HepG2 (cell line): ENCODE measurements at regions not wholly inside any gene's neighbourhood (a gene's known extent, or its start where the extent isn't known, plus 50 kb on each side); places are given as distances from the start of the nearest gene placed in this dataset.

Experiments
- ATAC-seq: fragments of 200-7000 bp; cut with Tn5 transposase; 3 replicates; pipeline ENCODE4 v1.9.1; 2020; ENCODE audit warnings: mild to moderate bottlenecking, moderate library complexity
- BruUV-seq: library from RNA; stranded (reverse); fragments of 400-500 nt; replicated peaks from 2 replicates; lab custom pipeline; 2021; lab: Mats Ljungman, UMichigan
- CTCF ChIA-PET: fragments of 300-600 bp; formaldehyde crosslinking; extraction: SDS; loops from one replicate; lab custom pipeline; 2021; ENCODE audit warnings: low total read pairs, inconsistent platforms, low intra/inter-chr PET ratio; lab: Yijun Ruan, JAX
- POLR2A ChIA-PET: fragments of 350-600 bp; sonication (Branson Sonifier 250); formaldehyde crosslinking; loops from one replicate; lab custom pipeline; 2020; ENCODE audit warnings: antibody characterized with exemption, inconsistent platforms; lab: Yijun Ruan, JAX
- DNase-seq: peaks from one replicate; pipeline ENCODE4 v3.0.0-alpha.2; 2015; ENCODE audit warnings: low spot score
- FAIRE-seq: peaks from 3 replicates; lab custom pipeline; 2011; peaks lifted over from hg19 to GRCh38; lab: Jason Lieb, UNC
- H2AFZ ChIP-seq: one replicate; pipeline ENCODE4 v1.6.1; 2011; ENCODE audit warnings: low read length, inconsistent platforms
- H3K27ac ChIP-seq: fragments of 300-600 bp; 3 replicates; pipeline ENCODE4 v1.8.0; 2011; ENCODE audit warnings: mixed run types, mild to moderate bottlenecking, mixed read lengths, low read length, inconsistent platforms; ENCODE audit not compliant: insufficient read depth; ENCODE audit errors: extremely low read length
- H3K27me3 ChIP-seq, 2 experiments: fragments of 200-600 bp in 1 of 2; 2 replicates in 1 of 2; 3 replicates in 1 of 2; pipeline versions ENCODE4 v1.6.0 to v1.8.0; 2011; ENCODE audit warnings: low read length in 2 of 2, mild to moderate bottlenecking in 2 of 2, moderate library complexity in 2 of 2, inconsistent platforms in 1 of 2; ENCODE audit not compliant: insufficient read depth in 2 of 2, control insufficient read depth in 1 of 2
- H3K36me3 ChIP-seq, 2 experiments: fragments of 200-600 bp in 1 of 2; replicated peaks in 1 of 2; 2 replicates in 1 of 2; 3 replicates in 1 of 2; pipeline versions ENCODE4 v1.5.1 to v1.8.0; 2011; ENCODE audit warnings: low read length in 2 of 2, inconsistent platforms in 1 of 2; ENCODE audit not compliant: insufficient read depth in 2 of 2, control insufficient read depth in 1 of 2
- H3K4me1 ChIP-seq: 2 replicates; pipeline ENCODE4 v1.5.1; 2012; ENCODE audit warnings: low read length, inconsistent platforms; ENCODE audit not compliant: insufficient read depth
- H3K4me2 ChIP-seq: 2 replicates; pipeline ENCODE4 v1.6.0; 2011; ENCODE audit warnings: low read depth, low read length, inconsistent platforms
- H3K4me3 ChIP-seq, 3 experiments: fragments of 200-600 bp in 1 of 3; sonication (generic), shearing (Covaris generic) in 1 of 3; replicated peaks in 1 of 3; 2 replicates each; pipeline ENCODE4 v1.5.1; 2011 to 2016; ENCODE audit warnings: low read length in 3 of 3, inconsistent platforms in 2 of 3, low read depth in 2 of 3, mild to moderate bottlenecking in 2 of 3, control low read depth in 1 of 3, mixed read lengths in 1 of 3; ENCODE audit not compliant: insufficient read depth in 1 of 3
- H3K79me2 ChIP-seq: one replicate; pipeline ENCODE4 v1.6.1; 2011; ENCODE audit warnings: low read length, inconsistent platforms; ENCODE audit not compliant: insufficient read depth
- H3K9ac ChIP-seq: 2 replicates; pipeline ENCODE4 v1.6.0; 2011; ENCODE audit warnings: mild to moderate bottlenecking, low read depth, low read length, inconsistent platforms; ENCODE audit not compliant: insufficient read depth
- H3K9me3 ChIP-seq: 2 replicates; pipeline ENCODE4 v1.5.1; 2012; ENCODE audit warnings: mild to moderate bottlenecking, low read length
- H4K20me1 ChIP-seq: 2 replicates; pipeline ENCODE4 v1.6.0; 2011; ENCODE audit warnings: inconsistent platforms, mild to moderate bottlenecking, low read length, moderate library complexity; ENCODE audit not compliant: insufficient read depth
- ARID3A ChIP-seq: IDR thresholded peaks from 2 replicates; pipeline ENCODE4 v1.6.1; 2012; ENCODE audit warnings: low read depth, low read length, improper control_type of control experiment
- ATRX ChIP-seq: sonication (generic); formaldehyde crosslinking; IDR thresholded peaks from 2 replicates; pipeline ENCODE4 v1.4.0; 2020; ENCODE audit warnings: missing genetic modification reagents, borderline replicate concordance
- HNRNPUL1 ChIP-seq: fragments of 200-400 bp; formaldehyde crosslinking; IDR thresholded peaks from 2 replicates; pipeline ENCODE4 v1.6.1; 2017; ENCODE audit warnings: low read depth, mild to moderate bottlenecking, low read length, moderate library complexity
- PHF21A ChIP-seq: sonication (generic); formaldehyde crosslinking; IDR thresholded peaks from 2 replicates; pipeline ENCODE4 v1.5.0; 2020; ENCODE audit warnings: mild to moderate bottlenecking, missing genetic modification reagents
- REL ChIP-seq: sonication (generic); formaldehyde crosslinking; conservative IDR thresholded peaks from 2 replicates; pipeline ENCODE4 v1.8.0; 2022; ENCODE audit warnings: mild to moderate bottlenecking, missing genetic modification reagents, moderate library complexity
- SNAPC4 ChIP-seq: sonication (generic); formaldehyde crosslinking; IDR thresholded peaks from 2 replicates; pipeline ENCODE4 v1.4.0; 2020; ENCODE audit warnings: mild to moderate bottlenecking, missing genetic modification reagents
- ZFP90 ChIP-seq: sonication (generic); formaldehyde crosslinking; IDR thresholded peaks from 2 replicates; pipeline ENCODE4 v1.8.0; 2022; ENCODE audit warnings: missing genetic modification reagents, mild to moderate bottlenecking, inconsistent platforms, borderline replicate concordance
- ZNF564 ChIP-seq: sonication (generic); formaldehyde crosslinking; IDR thresholded peaks from 2 replicates; pipeline ENCODE4 v1.8.1; 2023; ENCODE audit warnings: mild to moderate bottlenecking, missing genetic modification reagents
- ZNF629 ChIP-seq: sonication (generic); formaldehyde crosslinking; conservative IDR thresholded peaks from 2 replicates; pipeline ENCODE4 v1.5.0; 2020; ENCODE audit warnings: missing genetic modification reagents
- ZNF691 ChIP-seq: sonication (generic); formaldehyde crosslinking; IDR thresholded peaks from 2 replicates; pipeline ENCODE4 v1.4.0; 2020; ENCODE audit warnings: missing genetic modification reagents, low read depth, mild to moderate bottlenecking, borderline replicate concordance
- WGBS: methylation state at CpG from one replicate; pipeline ENCODE4 v1.1.6; 2017; ENCODE audit warnings: low lambda C conversion rate; 5-methylcytosine and 5-hydroxymethylcytosine counted together
- in situ Hi-C: cut with HindIII; loops from 2 replicates; pipeline ENCODE4 v1.10.0; 2017; ENCODE audit warnings: low pct_unique_long_range_greater_than_20kb; ENCODE audit not compliant: extremely low pct_ligation_motif_present
- intact Hi-C: fragments of 100-400 bp; cut with micrococcal nuclease; formaldehyde crosslinking; loops from one replicate; pipeline ENCODE4 v1.10.0; 2022; ENCODE audit not compliant: unreplicated experiment

- in situ Hi-C loops = no loop called here
- CTCF ChIA-PET = no interaction called here
- no peak overlapping the region for H3K4me2 ChIP-seq
- H2AFZ ChIP-seq = no peak overlapping the region
- no peak overlapping the region for H3K27ac ChIP-seq
- no peaks in the 10 kb centered on the region for H3K9me3 ChIP-seq
- 0% methylated on average over 1 of the region's 1 CpG for WGBS
- TF ChIP-seq ZNF564 (no peak), PHF21A (CRISPR knock-in tag) (no peak), REL (CRISPR knock-in tag) (no peak), HNRNPUL1 (no peak), ATRX (CRISPR knock-in tag) (no peak)
- TF ChIP-seq, all 625 proteins: peak for 0
- DNase-seq = no peak
- intact Hi-C loops = no loop called here
- H4K20me1 ChIP-seq = no peaks in the 10 kb centered on the region
- POLR2A ChIA-PET = no interaction called here
- no peak for ATAC-seq
- BruUV-seq = no TSS peak
- no peak overlapping the region for H3K4me3 ChIP-seq
- no peaks in the 10 kb centered on the region for H3K36me3 ChIP-seq
- H3K27me3 ChIP-seq = no peaks in the 10 kb centered on the region
- no peak overlapping the region for H3K9ac ChIP-seq
- FAIRE-seq = no peak
- H3K4me1 ChIP-seq = no peaks in the 10 kb centered on the region
- H3K79me2 ChIP-seq = no peaks in the 10 kb centered on the region
Measured at GRCh38 chr1:192418552-192419285, 101.9 kb downstream of the RGS21 start.

- no peaks in the 10 kb centered on the region for H4K20me1 ChIP-seq
- H3K36me3 ChIP-seq = no peaks in the 10 kb centered on the region
- H3K9me3 ChIP-seq = peaks cover 17% of the 10 kb centered on the region
- no peak for DNase-seq
- ChIA-PET POLR2A (no interaction called here), CTCF (no interaction called here)
- H3K4me2 ChIP-seq = no peak overlapping the region
- in situ Hi-C loops = no loop called here
- no peak for FAIRE-seq
- BruUV-seq = no TSS peak
- WGBS = 7% methylated on average over 3 of the region's 3 CpGs
- H3K4me1 ChIP-seq = no peaks in the 10 kb centered on the region
- no peak overlapping the region for H2AFZ ChIP-seq
- H3K9ac ChIP-seq = no peak overlapping the region
- intact Hi-C loops = no loop called here
- H3K79me2 ChIP-seq = no peaks in the 10 kb centered on the region
- H3K4me3 ChIP-seq = no peak overlapping the region
- ATAC-seq = no peak
- H3K27me3 ChIP-seq = no peaks in the 10 kb centered on the region
- no peak overlapping the region for H3K27ac ChIP-seq
- TF ChIP-seq ZNF691 (no peak), ZFP90 (no peak), REL (CRISPR knock-in tag) (no peak), ZNF629 (CRISPR knock-in tag) (no peak), ARID3A (no peak), SNAPC4 (CRISPR knock-in tag) (no peak)
Measured at GRCh38 chr1:192430644-192431043, 113.9 kb downstream of the RGS21 start.
